Brain microvascular endothelial cell (primary cell): ENCODE measurements at regions not wholly inside any gene's neighbourhood (a gene's known extent, or its start where the extent isn't known, plus 50 kb on each side); places are given as distances from the start of the nearest gene placed in this dataset.

Experiments
- DNase-seq: peaks from one replicate; pipeline ENCODE4 v3.0.0-alpha.2; 2020
- H3K27ac ChIP-seq: fragments of 250-450 bp; sonication (Bioruptor Pico); 2 replicates; pipeline ENCODE4 v1.5.1; 2020; ENCODE audit warnings: mild to moderate bottlenecking, moderate library complexity
- H3K27me3 ChIP-seq: fragments of 250-450 bp; sonication (Bioruptor Pico); replicated peaks from 2 replicates; pipeline ENCODE4 v1.5.1; 2020; ENCODE audit warnings: mild to moderate bottlenecking
- H3K36me3 ChIP-seq: fragments of 250-450 bp; sonication (Bioruptor Pico); replicated peaks from 2 replicates; pipeline ENCODE4 v1.5.1; 2020; ENCODE audit warnings: mild to moderate bottlenecking
- H3K4me3 ChIP-seq: 2 replicates; pipeline ENCODE4 v1.5.1; 2011; ENCODE audit warnings: low read depth, mild to moderate bottlenecking, control low read depth, low read length, moderate library complexity
- CTCF ChIP-seq: IDR thresholded peaks from 2 replicates; pipeline ENCODE4 v1.5.1; 2011; ENCODE audit warnings: low read depth, mild to moderate bottlenecking, moderate library complexity, low read length, control low read depth, inconsistent platforms; ENCODE audit errors: missing control alignments
- in situ Hi-C: cut with HindIII; loops from 2 replicates; pipeline ENCODE4 v1.10.0; 2017; ENCODE audit warnings: low sequenced_read_pairs, low pct_ligation_motif_present

GRCh38 chr5:173453167-173453566, 125.0 kb upstream of the STC2 start:
- H3K27ac ChIP-seq, result peak overlapping the region; percentile 99
- no peaks in the 10 kb centered on the region for H3K27me3 ChIP-seq
- DNase-seq, result no peak
- H3K4me3 ChIP-seq, result no peak overlapping the region
- no peaks in the 10 kb centered on the region for H3K36me3 ChIP-seq
- in situ Hi-C loops, result no loop called here
- no peak for TF ChIP-seq CTCF

- Histone ChIP-seq H3K36me3 (no peaks in the 10 kb centered on the region), H3K4me3 (no peak overlapping the region), H3K27me3 (no peaks in the 10 kb centered on the region), H3K27ac (peak overlapping the region; percentile 99)
- no peak for TF ChIP-seq CTCF
- in situ Hi-C loops, result no loop called here
- DNase-seq, result peak; percentile 64
Measured at GRCh38 chr5:173452119-173452905, 124.1 kb upstream of the STC2 start.

GRCh38 chr5:173451651-173452050, 123.4 kb upstream of the STC2 start:
- TF ChIP-seq CTCF, result no peak
- DNase-seq, result no peak
- Histone ChIP-seq H3K4me3 (no peak overlapping the region), H3K27me3 (no peaks in the 10 kb centered on the region), H3K36me3 (no peaks in the 10 kb centered on the region), H3K27ac (peak overlapping the region; percentile 99)
- in situ Hi-C loops, result no loop called here

GRCh38 chr5:173451031-173451430, 122.8 kb upstream of the STC2 start:
- Histone ChIP-seq H3K27ac (peak overlapping the region; percentile 99), H3K36me3 (no peaks in the 10 kb centered on the region), H3K4me3 (no peak overlapping the region), H3K27me3 (no peaks in the 10 kb centered on the region)
- in situ Hi-C loops, result no loop called here
- DNase-seq, result no peak
- peak; percentile 64 for TF ChIP-seq CTCF

- Histone ChIP-seq H3K27me3 (no peaks in the 10 kb centered on the region), H3K36me3 (no peaks in the 10 kb centered on the region), H3K4me3 (no peak overlapping the region), H3K27ac (no peak overlapping the region)
- TF ChIP-seq CTCF, result no peak
- in situ Hi-C loops, result no loop called here
- no peak for DNase-seq
Measured at GRCh38 chr5:173450188-173450587, 122.0 kb upstream of the STC2 start.

GRCh38 chr5:173448856-173449255, 120.6 kb upstream of the STC2 start:
- H3K4me3 ChIP-seq, result no peak overlapping the region
- TF ChIP-seq CTCF, result no peak
- no peak for DNase-seq
- no peaks in the 10 kb centered on the region for H3K27me3 ChIP-seq
- H3K36me3 ChIP-seq, result no peaks in the 10 kb centered on the region
- H3K27ac ChIP-seq, result no peak overlapping the region
- in situ Hi-C loops, result no loop called here
